ENCODE measurements at regions not wholly inside any gene's neighbourhood (a gene's known extent, or its start where the extent isn't known, plus 50 kb on each side); places are given as distances from the start of the nearest gene placed in this dataset.

DNA sequence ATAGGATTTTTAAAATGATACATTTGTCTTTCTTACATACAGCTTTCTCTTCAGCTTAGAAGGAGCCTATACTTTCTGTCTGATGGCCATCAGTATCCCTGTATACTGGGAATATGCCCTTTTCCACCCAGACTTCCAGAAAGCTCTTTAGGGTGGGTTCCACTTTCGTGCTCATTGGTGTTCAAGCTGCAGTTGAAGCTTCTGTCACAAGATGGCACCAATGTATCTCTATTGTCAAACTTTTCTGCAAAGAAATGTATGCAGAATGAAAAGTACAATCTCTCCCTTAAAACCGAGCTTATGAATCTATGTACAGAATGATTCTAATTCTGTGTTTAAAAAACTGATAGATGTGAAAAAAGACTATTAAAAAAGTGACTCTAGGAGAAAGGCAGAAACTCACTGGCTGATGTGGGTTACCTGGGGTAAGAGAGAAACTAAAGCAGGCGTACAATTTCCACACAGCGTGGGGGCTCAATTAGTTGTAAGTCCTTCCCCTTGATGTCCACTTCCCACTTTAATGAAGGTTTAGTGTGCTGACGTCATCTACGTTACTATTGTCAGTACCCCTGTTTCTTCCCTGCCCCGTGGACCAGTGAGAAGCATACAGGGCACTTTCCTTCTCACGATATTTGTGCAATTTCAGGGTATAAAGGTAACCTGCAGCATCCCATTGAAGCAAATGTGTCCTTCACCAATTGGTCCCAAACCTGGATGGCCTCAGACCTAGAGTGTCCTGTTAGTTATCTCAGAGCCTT is 57.3 kb upstream of the TCEAL2 start:
- DNase-seq (ENCODE audit: extremely low read depth, low read depth, low spot score): no peak

DNA sequence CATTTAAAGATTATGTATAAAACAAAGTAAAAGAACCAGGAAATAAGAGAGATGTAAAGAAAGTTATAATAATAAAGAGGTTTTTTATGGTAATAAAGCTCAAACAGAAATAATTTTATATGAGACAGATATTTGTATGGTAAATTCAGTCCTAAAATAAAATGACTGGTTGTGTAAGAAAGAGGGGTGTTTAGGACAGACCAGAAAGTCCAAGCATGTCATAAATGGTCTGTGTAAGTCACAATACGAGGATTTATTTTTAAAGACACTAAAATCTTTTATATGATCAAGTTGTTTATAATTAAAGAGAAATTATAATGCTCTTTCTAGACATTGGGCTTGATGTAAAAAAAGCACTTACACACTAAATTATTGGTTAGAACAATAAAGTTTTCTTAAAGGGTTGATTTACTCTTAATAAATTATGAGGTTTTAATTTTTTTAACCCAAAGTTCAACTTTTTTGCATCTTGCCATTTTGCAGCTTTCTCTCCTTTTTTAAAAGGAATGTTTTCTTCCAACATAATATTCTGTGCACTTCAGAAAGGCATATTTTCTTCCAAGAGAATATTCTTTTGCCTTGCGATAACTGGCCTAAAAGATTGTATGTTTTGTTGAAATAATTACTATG is 61.9 kb upstream of the TCEAL2 start:
- DNase-seq (ENCODE audit: extremely low read depth, low read depth, low spot score): no peak

DNA sequence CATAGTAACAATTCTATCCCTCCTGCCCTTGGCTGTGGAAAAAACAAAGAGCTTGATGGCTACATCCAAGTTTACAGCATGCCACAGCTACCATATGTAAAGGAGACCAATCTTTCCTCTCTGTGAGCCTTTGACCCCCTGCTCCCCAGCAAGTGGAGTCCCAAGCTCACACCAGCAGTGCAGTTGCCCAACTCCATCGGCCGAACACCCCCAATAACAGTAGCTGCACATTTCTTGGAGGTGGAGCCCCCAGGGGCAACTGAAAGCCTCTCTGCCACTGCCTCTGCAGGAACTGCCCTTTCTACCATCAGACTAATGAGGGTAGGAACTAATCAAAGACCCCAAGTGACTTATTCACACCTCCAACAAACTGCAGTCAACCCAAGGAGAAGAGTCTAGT is 81.0 kb upstream of the TCEAL2 start:
- no peak for DNase-seq (ENCODE audit: extremely low read depth, low read depth, low spot score)

DNA sequence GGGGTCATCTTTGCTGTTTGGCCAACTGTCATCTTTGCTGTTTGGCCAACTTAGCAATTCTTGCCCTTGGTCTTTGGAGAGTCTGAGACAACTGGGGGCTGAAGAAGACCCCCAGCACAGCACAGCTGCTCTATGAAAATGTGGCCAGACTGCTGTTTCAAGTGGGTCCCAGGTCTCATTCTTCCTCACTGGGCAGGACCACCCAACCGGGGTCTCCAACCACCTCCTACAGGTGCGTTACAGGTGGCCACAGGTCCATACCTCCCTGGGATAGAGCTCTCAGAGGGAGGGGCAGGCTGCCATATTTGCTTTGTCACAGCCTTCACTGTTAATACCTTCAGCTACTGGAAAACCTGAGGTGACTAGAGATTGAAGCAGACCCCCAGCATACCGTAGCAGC is 82.1 kb upstream of the TCEAL2 start:
- DNase-seq (ENCODE audit: extremely low read depth, low read depth, low spot score): no peak

DNA sequence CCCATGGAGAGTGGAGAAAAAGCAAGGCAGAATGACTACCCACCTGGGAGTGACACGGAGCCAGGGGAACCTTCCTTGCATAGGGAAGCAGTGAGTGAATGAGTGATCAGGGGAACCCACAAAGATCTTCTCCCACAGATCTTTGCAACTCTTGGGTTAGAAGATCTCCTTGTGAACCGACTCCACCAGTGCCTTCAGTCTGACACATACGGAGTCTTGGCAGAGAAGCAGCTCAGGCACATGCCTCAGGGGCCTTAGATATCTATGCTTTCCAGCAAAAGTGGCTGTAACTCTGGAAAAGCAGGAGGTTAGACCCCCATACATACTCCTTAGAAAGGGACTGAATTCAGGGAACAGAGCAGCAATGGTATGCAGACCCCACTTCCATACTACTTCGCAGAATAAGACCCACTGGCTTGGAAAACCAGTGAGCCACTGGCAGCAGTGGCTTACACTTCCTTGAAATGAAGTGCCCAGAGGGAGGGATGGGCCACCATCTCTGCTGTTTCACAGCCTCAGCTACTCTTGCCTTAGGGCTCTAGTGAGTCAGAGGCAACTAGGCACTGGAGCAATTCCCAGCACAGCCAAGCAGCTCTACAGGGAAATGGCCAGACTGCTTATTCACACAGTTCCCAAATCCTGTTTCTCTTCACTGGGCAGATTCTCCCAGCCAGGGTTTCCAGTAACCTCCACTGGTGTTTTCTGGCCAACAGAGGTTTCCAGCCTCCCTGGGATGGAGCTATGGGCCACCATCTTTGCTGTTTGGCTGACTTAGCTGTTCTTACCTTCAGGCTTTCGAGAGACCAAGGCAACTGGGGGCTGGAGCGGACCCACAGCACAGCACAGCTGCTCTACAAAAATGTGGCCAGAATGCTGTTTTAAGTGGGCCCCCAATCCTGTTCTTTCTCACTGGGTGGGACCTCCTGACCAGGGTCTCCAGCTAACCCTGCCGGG is 82.8 kb upstream of the TCEAL2 start:
- DNase-seq (ENCODE audit: extremely low read depth, low read depth, low spot score): no peak

DNA sequence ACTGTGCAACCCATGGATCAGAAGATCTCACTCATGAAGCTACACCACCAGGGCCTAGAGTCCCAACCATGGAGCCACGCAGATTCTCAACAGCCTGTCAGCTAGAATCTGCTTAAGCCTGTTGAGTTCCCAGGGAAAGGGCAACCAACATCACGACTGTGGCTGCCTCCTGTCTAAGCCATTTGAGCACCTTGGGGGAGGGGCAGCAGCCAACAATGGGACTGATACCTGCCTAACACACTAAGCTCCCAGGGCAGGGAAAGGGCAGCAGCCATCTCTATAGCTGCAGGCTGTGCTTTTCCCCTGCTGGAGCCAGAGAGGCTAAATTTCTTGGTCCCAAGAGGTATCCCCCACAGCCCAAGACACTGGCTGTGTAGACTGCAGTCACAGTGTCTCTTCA is 96.5 kb upstream of the TCEAL2 start:
- DNase-seq (ENCODE audit: extremely low read depth, low read depth, low spot score): no peak

DNA sequence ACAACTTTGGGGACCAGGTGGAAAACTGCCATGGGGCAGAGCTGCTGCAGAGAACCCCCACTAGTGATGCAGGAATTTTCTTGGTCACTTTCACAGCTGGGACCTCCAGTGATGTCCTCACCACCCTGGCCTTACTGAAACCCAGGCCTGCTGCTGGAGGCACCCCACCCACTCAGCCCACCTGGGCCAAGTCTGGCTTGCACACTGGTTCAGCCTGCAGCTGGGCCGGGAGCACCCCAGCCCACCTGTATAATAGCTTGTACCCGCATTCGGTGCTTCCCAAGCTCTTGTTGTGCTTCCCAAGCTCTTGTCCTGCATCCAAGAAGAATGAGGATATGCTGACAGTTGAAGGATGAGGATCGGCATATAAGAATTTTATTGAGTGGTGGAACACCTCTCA is 86.4 kb upstream of the ZMAT1 start:
- no peak for DNase-seq (ENCODE audit: extremely low read depth, low read depth, low spot score)

DNA sequence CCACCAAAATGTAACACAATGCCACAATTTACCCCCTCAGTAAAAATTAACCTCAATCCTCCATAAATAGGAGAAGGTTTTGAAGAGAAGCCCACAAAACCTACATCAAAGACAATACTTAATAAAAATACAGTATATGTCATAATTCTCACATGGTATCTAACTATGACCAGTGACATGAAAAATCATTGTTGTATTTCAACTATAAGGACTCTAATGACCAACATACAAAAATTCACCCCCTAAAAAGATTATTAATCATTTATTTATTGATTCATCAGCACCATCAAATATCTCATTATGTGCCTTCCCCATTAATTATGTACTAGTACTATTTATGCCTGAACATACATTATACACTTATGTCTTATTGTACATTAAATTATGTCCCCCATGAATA is 77.1 kb upstream of the ZMAT1 start:
- no peak for DNase-seq (ENCODE audit: extremely low read depth, low read depth, low spot score)

DNA sequence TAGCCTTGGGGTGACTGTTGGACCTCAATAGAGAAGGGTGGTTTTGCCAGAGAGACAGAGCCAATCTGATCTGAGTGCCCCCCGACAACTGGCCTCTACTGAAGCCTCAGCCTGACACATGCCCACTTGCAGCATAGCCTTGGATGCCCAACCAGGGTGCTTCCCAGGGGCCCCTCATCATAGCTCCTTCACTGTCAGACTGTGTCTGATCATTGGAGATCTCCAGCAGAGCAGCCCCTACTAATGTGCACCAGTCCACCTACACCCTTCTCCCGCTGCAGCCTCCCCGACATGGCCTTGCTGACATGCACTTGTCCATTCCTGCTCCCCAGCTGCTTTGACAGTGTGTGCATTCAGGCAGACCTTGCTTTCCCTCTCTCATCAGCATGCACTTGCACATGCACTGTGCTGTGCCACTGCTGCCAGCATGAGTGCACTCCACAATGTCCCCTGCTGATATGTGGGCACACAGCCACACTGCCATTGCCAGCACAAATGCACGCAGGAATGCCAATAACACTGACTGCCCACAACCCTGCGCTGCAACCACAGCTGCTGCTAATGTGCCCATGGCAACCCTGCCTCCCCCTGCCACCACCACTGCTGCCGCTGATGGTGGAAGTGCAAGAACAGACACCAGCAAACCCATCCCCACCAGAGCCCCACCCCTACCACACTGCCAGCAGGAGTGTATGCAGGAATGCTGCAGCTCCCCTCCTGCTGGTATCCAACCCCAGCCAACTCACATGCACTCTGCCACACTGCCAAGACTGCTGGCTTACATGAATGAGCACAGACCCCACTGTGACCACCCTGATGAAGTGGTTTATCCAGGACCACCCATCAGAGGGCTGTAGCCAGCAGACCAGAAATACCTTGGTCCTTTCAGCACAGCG is 68.1 kb upstream of the ZMAT1 start:
- DNase-seq (ENCODE audit: extremely low read depth, low read depth, low spot score): no peak

DNA sequence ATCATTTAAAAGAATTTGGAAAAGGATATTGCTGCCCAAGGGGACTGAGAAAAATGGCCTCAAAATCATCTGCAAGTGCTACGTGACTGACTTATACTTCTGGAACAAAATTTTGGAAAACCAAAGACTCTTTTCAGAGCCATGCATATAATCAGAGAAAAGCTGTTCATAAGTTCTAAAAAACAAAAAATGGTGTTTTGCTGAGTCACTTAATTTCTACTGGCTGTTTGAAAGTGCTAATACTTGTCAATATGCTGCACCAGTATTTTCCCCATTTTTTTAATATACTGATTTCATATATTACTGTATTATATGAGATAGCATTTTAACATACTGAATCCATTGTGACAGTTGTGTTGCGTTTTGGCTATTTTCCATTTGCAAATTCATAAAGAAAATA is 61.5 kb upstream of the ZMAT1 start:
- no peak for DNase-seq (ENCODE audit: extremely low read depth, low read depth, low spot score)

DNA sequence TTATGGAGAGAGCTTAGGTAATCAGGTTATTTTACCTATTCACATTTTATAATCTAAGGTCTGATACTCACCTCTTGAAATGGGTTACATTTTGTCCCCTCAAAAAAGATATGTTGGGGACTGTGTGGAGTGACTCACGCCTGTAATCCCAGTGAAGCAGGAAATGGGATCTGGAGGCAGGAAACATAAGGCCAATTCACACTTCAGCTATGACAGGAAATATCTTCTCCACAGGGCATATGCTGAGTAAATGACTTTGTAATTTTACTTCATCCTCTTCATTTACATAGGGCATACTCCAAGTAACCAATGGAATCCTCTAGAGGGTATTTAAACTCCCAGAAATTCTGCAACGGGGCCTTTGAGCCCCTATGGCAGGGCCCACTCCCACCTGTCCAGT is 54.8 kb upstream of the ZMAT1 start:
- DNase-seq (ENCODE audit: extremely low read depth, low read depth, low spot score): peak; percentile 20

Measured in glomerular endothelial cell (primary cell).